ENCODE measurements at regions not wholly inside any gene's neighbourhood (a gene's known extent, or its start where the extent isn't known, plus 50 kb on each side); places are given as distances from the start of the nearest gene placed in this dataset.
"Not testable (repeated sequence)": the region's sequence is repeated elsewhere in the genome, so short reads cannot be mapped to it uniquely, and the experiment has no call there.

GRCh38 chr2:17057109-17058017 lies 391.7 kb upstream of the CYRIA start:
- DNase-seq: no peak

DNA sequence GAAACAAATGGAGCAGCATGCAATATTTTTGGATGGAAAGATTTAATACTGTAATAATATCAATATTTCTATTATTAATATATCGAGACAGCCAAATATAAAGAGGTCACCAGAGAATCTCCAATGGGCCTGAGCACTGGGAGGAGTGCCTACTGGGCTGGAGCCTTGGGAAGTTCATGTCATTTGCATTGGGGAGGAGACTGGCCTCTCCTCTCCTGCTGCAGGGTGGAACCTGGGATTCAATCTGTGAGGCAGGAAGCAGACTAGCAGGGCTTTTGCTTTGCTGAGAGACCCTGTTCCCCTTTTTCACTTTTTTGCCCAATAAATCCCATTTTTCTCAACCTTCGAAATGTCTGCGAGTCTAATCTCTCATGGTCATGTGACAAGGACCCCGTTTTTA lies 390.6 kb upstream of the CYRIA start:
- DNase-seq: no peak

GRCh38 chr2:17052001-17052400 lies 386.4 kb upstream of the CYRIA start:
- no peak for DNase-seq

- no peak for DNase-seq
Measured at GRCh38 chr2:17051538-17051937, 385.9 kb upstream of the CYRIA start.

- DNase-seq: no peak
Measured at GRCh38 chr2:17043173-17043572, 377.5 kb upstream of the CYRIA start.

GRCh38 chr2:17036361-17036760 lies 370.7 kb upstream of the CYRIA start:
- no peak for DNase-seq

GRCh38 chr2:17035010-17035409 lies 369.4 kb upstream of the CYRIA start:
- DNase-seq: no peak

GRCh38 chr2:17030047-17030446 lies 364.4 kb upstream of the CYRIA start:
- peak; percentile 88 for DNase-seq

DNA sequence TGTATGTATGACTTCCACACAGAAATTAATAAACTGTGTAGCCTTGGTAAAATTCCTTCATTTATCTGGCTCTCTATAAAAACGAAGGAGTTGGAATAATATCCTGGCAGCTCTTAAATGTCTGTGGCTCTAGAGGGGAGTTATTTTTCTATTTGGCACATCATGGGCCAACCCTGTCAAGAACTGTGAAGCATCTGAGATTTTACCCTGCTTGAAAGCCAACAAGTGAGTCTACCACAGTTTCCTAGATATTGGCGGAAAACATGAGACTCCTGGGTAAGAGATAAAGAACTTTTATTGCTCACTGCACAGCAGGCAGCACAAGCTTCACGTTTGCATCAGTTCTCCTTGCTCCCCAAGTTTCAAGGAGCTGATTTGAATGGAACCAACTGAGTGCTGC lies 346.7 kb upstream of the CYRIA start:
- no peak for DNase-seq

GRCh38 chr2:17010104-17010503 lies 344.5 kb upstream of the CYRIA start:
- DNase-seq: no peak

GRCh38 chr2:17000184-17000482 lies 334.5 kb upstream of the CYRIA start:
- DNase-seq: no peak

- DNase-seq: no peak
Measured at GRCh38 chr2:16999347-17000183, 333.9 kb upstream of the CYRIA start.

DNA sequence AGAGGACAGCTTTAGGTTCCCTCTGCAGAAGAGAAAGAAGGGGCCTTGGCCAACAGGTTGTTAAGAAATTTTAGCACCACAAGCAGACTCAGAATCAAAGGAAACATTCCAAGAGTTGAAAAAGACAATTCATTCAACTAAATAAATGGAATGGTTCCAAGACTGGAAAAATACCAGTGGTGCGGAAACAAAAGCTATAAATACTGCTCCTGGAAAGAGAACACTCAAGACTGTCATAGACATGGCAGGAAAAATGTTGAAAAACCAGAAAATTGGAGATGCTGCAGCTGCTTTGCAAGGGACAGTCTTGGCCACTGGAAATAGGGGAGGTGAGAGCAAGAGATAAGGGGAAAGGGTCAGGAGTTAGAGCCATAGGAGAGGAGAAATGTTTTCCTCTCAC lies 312.7 kb upstream of the CYRIA start:
- no peak for DNase-seq

- no peak for DNase-seq
Measured at GRCh38 chr2:16974688-16975087, 309.1 kb upstream of the CYRIA start.

DNA sequence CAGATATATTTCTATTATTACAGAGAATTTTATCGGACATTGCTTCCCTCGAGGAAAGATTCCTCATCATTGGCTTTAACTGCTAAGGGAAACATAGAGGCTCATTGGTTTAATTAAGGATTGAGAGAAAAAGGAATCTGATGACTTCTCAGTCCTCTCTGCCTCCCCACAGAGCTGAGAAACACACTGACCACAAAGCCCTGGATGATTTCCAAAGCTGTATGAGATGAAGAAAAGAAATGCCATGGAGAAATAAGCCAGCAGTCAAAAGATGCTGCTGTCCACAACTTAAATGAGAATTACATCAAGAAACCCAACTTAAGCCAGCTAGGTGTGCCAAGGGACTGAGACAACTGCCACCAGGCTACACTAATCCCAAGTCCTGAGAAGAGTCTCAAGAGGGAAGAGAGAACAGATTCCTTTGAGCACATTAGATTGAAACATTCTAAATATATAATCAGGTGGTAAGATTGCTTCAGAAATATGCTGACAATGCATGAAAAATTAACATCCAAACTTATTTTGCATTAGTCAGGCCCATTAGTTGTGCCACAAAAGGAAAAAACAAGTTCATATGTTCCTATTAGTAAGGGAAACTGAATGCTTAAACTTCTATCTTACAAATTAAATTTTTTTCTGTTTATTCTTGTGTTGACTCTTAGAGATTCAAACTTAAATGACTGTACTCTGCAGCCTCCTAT lies 308.1 kb upstream of the CYRIA start:
- DNase-seq: no peak

- no peak for DNase-seq
Measured at GRCh38 chr2:16972276-16972675, 306.6 kb upstream of the CYRIA start.

GRCh38 chr2:16971722-16972234 lies 306.1 kb upstream of the CYRIA start:
- no peak for DNase-seq

DNA sequence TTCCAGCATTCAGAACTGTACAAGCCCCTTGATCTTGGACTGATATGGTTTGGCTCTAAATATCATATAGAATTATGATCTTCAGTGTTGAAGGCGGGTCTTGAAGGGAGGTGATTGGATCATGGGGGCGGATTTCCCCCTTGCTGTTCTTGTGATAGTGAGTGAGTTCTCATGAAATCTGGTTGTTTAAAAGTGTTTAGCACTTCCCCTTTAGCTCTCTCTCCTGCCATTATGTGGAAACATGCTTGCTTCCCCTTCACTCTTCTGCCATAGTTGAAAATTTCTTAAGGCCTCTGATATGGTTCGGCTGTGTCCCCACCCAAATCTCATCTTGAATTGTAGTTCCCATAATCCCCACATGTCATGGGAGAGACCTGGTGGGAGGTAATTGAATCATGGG lies 305.3 kb upstream of the CYRIA start:
- DNase-seq: not testable (repeated sequence)

DNA sequence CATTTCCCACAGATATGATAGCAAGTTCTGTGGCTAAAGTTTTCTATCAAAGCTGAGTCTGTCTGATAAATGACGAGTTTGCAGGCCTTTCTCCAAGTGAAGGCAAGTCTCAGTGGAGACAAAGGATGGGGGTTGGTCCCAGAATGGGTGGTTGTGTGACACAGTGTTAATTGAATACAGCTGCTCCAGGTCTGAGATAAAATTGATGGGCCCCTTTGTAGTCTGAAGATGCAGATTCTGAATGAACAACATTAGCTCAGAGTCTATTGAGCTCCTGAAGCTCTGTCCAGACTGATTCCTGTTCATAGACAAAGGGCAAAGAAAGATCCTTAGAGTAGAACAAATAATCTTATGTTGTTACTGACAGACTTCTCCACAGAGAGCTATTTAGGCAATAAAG lies 296.9 kb upstream of the CYRIA start:
- DNase-seq: peak; percentile 37

DNA sequence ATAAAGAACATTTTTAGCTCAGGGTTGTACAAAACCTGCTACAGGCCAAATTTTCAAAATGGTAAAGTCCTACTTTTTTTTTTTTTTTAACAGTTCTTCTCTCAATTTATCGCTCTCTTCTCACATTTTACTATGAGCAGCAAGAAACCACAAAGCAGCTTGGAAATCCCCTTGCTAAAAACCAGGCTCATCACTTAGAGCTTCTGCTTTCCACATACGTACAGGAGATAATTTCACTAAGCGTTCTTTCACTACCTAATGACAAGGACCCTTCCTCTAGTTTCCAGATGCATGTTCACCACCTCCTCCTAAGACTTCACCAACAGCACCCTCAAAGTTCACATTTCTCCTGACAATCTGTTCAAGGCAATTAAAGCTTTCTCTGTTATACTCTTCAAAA lies 294.9 kb upstream of the CYRIA start:
- DNase-seq: no peak

DNA sequence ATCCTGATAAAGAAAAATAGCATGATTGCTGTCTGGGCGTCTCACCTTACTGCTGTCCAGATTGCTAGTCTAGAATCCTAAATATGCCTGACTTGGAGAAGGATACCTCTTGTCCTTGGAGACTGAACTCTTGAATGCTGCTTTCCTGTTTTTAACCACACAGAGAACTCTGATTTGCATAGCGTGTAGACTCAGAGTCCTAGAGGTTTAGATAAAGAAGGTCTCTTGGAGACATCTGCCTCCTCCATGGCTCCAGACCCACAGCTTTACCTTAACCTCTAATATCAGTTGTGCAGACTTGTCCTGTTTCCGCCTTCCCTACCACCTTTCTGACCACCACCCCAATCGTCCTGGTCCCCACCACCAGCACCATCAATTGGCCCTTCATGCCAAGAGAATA lies 292.6 kb upstream of the CYRIA start:
- no peak for DNase-seq

DNA sequence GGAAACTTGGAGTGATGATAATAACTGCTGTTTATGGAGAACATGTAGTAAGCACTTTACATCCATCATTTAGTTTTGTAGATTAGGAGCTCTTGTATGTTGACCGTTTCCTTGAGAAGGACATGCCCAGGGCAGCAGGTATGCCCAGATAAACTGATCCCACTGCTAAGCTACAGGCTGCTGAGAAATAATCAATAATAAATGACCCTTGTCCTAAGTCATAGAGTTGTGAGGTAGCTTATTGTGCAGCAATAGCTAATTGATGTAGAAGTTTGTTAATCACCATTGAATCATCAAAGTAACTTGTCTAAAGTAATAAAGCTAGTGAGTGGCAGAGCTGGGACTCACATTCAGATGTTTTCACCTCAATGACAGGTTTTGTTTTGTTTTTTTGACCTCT lies 287.2 kb upstream of the CYRIA start:
- DNase-seq: no peak

GRCh38 chr2:16952368-16952767 lies 286.7 kb upstream of the CYRIA start:
- DNase-seq: no peak

Measured in NCI-H1436 (cell line).